OCI-LY3 (cell line): ENCODE measurements at regions not wholly inside any gene's neighbourhood (a gene's known extent, or its start where the extent isn't known, plus 50 kb on each side); places are given as distances from the start of the nearest gene placed in this dataset.

Experiments used
- H2AFZ ChIP-seq: fragments of 200-600, 300-600 bp; shearing (Covaris generic); 2 replicates; pipeline ENCODE4 v1.6.0; 2014; ENCODE audit warnings: antibody characterized with exemption, low read depth, low read length
- H3K27ac ChIP-seq: fragments of 200-600, 300-600 bp; sonication (generic); 2 replicates; pipeline ENCODE4 v1.5.1; 2014; ENCODE audit warnings: mild to moderate bottlenecking, low read length, moderate library complexity, mixed read lengths
- H3K27me3 ChIP-seq: fragments of 200-600, 300-600 bp; sonication (generic); 2 replicates; pipeline ENCODE4 v1.6.1; 2014; ENCODE audit warnings: low read depth, low read length, mixed read lengths
- H3K36me3 ChIP-seq: fragments of 200-600, 300-600 bp; sonication (generic); replicated peaks from 2 replicates; pipeline ENCODE3; 2014; ENCODE audit warnings: low read depth, low read length, mixed read lengths
- H3K4me1 ChIP-seq: fragments of 300-600, 200-600 bp; sonication (generic); 2 replicates; pipeline ENCODE4 v1.6.1; 2014; ENCODE audit warnings: low read length, mixed read lengths
- H3K4me2 ChIP-seq: fragments of 200-600, 300-600 bp; sonication (generic); 2 replicates; pipeline ENCODE4 v1.6.1; 2014; ENCODE audit warnings: low read length, mixed read lengths
- H3K4me3 ChIP-seq: fragments of 300-600, 200-600 bp; sonication (generic); 2 replicates; pipeline ENCODE4 v1.5.1; 2014; ENCODE audit warnings: antibody characterized with exemption, mild to moderate bottlenecking, low read length, moderate library complexity
- H3K79me2 ChIP-seq: fragments of 300-600, 200-600 bp; shearing (Covaris generic); 2 replicates; pipeline ENCODE4 v1.6.1; 2014; ENCODE audit warnings: mild to moderate bottlenecking, low read length, mixed read lengths
- H3K9ac ChIP-seq: fragments of 300-600, 200-600 bp; shearing (Covaris generic); 2 replicates; pipeline ENCODE4 v1.6.0; 2014; ENCODE audit warnings: mild to moderate bottlenecking, low read length, moderate library complexity
- H3K9me3 ChIP-seq: fragments of 200-600, 300-600 bp; shearing (Covaris generic); 2 replicates; pipeline ENCODE4 v1.6.1; 2014; ENCODE audit warnings: low read length, mixed read lengths; ENCODE audit not compliant: insufficient read depth
- H4K20me1 ChIP-seq: fragments of 200-600, 300-600 bp; sonication (generic); 2 replicates; pipeline ENCODE4 v1.6.1; 2016; ENCODE audit warnings: low read length, mixed read lengths; ENCODE audit not compliant: insufficient read depth
- CTCF ChIP-seq: fragments of 200-600, 300-600 bp; sonication (generic); IDR thresholded peaks from 2 replicates; pipeline ENCODE4 v1.5.1; 2014; ENCODE audit warnings: antibody characterized with exemption, low read length, low read depth
- EZH2phosphoT487 ChIP-seq: fragments of 200-600 bp; shearing (Covaris generic); IDR thresholded peaks from 2 replicates; pipeline ENCODE4 v1.6.1; 2018; ENCODE audit warnings: antibody characterized with exemption, mixed run types, low read depth

- TF ChIP-seq EZH2phosphoT487 (no peak), CTCF (no peak)
- Histone ChIP-seq H3K9ac (no peak overlapping the region), H2AFZ (no peak overlapping the region)
Measured at GRCh38 chr11:119520400-119520799, 97.4 kb upstream of the THY1 start.

GRCh38 chr11:119519796-119520195, 96.8 kb upstream of the THY1 start:
- no peaks in the 10 kb centered on the region for H3K9me3 ChIP-seq
- H2AFZ ChIP-seq: no peak overlapping the region
- no peak overlapping the region for H3K4me3 ChIP-seq
- TF ChIP-seq CTCF (no peak), EZH2phosphoT487 (no peak)
- no peak overlapping the region for H3K27ac ChIP-seq
- H3K9ac ChIP-seq: no peak overlapping the region
- peaks cover 25% of the 10 kb centered on the region for H3K4me1 ChIP-seq
- no peak overlapping the region for H3K4me2 ChIP-seq
- H3K27me3 ChIP-seq: no peaks in the 10 kb centered on the region
- H4K20me1 ChIP-seq: no peaks in the 10 kb centered on the region
- no peaks in the 10 kb centered on the region for H3K36me3 ChIP-seq
- peaks cover 11% of the 10 kb centered on the region for H3K79me2 ChIP-seq

More at GRCh38 chr11:119520400-119520799, 97.4 kb upstream of the THY1 start:
- H4K20me1 ChIP-seq: no peaks in the 10 kb centered on the region
- no peak overlapping the region for H3K4me3 ChIP-seq
- H3K4me1 ChIP-seq: peaks cover 31% of the 10 kb centered on the region
- H3K27me3 ChIP-seq: no peaks in the 10 kb centered on the region
- H3K79me2 ChIP-seq: peaks cover 11% of the 10 kb centered on the region
- no peaks in the 10 kb centered on the region for H3K9me3 ChIP-seq
- H3K4me2 ChIP-seq: no peak overlapping the region
- H3K36me3 ChIP-seq: no peaks in the 10 kb centered on the region
- H3K27ac ChIP-seq: no peak overlapping the region

GRCh38 chr11:119518746-119519730, 96.1 kb upstream of the THY1 start:
- peaks cover 5% of the 10 kb centered on the region for H3K79me2 ChIP-seq
- no peaks in the 10 kb centered on the region for H3K27me3 ChIP-seq
- peaks cover 21% of the 10 kb centered on the region for H3K4me1 ChIP-seq
- H2AFZ ChIP-seq: no peak overlapping the region
- TF ChIP-seq CTCF: no peak
- TF ChIP-seq EZH2phosphoT487: no peak
- H3K4me3 ChIP-seq: no peak overlapping the region
- H3K4me2 ChIP-seq: no peak overlapping the region
- H3K9ac ChIP-seq: no peak overlapping the region
- no peaks in the 10 kb centered on the region for H4K20me1 ChIP-seq
- no peaks in the 10 kb centered on the region for H3K9me3 ChIP-seq
- no peaks in the 10 kb centered on the region for H3K36me3 ChIP-seq
- H3K27ac ChIP-seq: no peak overlapping the region

- Histone ChIP-seq H3K9ac (no peak overlapping the region), H3K27me3 (no peaks in the 10 kb centered on the region), H3K4me2 (no peak overlapping the region), H3K4me1 (peaks cover 41% of the 10 kb centered on the region), H2AFZ (no peak overlapping the region), H3K79me2 (no peaks in the 10 kb centered on the region), H4K20me1 (no peaks in the 10 kb centered on the region), H3K9me3 (no peaks in the 10 kb centered on the region), H3K27ac (no peak overlapping the region), H3K36me3 (no peaks in the 10 kb centered on the region), H3K4me3 (no peak overlapping the region)
- TF ChIP-seq EZH2phosphoT487 (no peak), CTCF (no peak)
Measured at GRCh38 chr11:119515771-119516400, 92.9 kb upstream of the THY1 start.
